GM12891 (cell line): ENCODE measurements at regions not wholly inside any gene's neighbourhood (a gene's known extent, or its start where the extent isn't known, plus 50 kb on each side); places are given as distances from the start of the nearest gene placed in this dataset.
"Not testable (repeated sequence)": the region's sequence is repeated elsewhere in the genome, so short reads cannot be mapped to it uniquely, and the experiment has no call there.

Experiments used
- DNase-seq: peaks from one replicate; pipeline ENCODE4 v3.0.0; 2011; ENCODE audit warnings: low spot score; ENCODE audit not compliant: insufficient read length
- FAIRE-seq: peaks from 2 replicates; lab custom pipeline; 2011; peaks lifted over from hg19 to GRCh38; lab: Jason Lieb, UNC
- PAX5 ChIP-seq: IDR thresholded peaks from 2 replicates; pipeline ENCODE4 v1.6.1; 2011; ENCODE audit warnings: low read length, moderate library complexity, mild to moderate bottlenecking; ENCODE audit not compliant: insufficient read depth, severe bottlenecking
- POLR2A ChIP-seq: IDR thresholded peaks from 2 replicates; pipeline ENCODE4 v1.6.1; 2011; ENCODE audit warnings: low read depth, low read length, control low read depth
- POLR2AphosphoS5 ChIP-seq: IDR thresholded peaks from 2 replicates; pipeline ENCODE4 v1.6.1; 2011; ENCODE audit warnings: low read depth, low read length, control low read depth
- POU2F2 ChIP-seq: IDR thresholded peaks from 2 replicates; pipeline ENCODE4 v1.6.1; 2011; ENCODE audit warnings: low read depth, mild to moderate bottlenecking, control low read depth, low read length, moderate library complexity
- SPI1 ChIP-seq: IDR thresholded peaks from 2 replicates; pipeline ENCODE4 v1.6.1; 2011; ENCODE audit warnings: low read depth, low read length, control low read depth
- TAF1 ChIP-seq: IDR thresholded peaks from 2 replicates; pipeline ENCODE4 v1.6.1; 2011; ENCODE audit warnings: low read depth, low read length, control low read depth

GRCh38 chr11:116044520-116044919 lies 540.3 kb upstream of the CADM1 start:
- FAIRE-seq = no peak
- no peak for TF ChIP-seq POLR2AphosphoS5
- TF ChIP-seq TAF1 = no peak
- no peak for TF ChIP-seq SPI1
- no peak for TF ChIP-seq PAX5
- TF ChIP-seq POU2F2 = no peak
- no peak for TF ChIP-seq POLR2A

DNA sequence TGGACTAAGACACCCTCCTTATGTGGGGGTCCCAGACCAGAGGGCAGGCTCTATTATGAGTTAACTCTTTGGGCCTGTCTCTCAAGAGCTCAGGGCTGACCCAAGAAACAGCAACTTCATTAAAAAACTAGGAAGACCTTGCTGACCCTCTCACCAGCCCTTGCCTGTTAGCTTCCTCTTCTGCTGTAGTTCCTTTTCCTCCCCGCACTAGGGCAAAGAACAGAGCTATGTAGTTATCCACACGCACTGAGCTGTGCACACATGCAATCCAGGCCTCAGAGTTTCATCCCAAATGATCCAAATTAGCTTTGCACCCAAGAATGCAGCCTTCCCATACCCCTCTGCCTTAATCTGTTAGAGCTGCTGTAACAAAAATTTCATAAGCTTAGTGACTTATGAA lies 539.6 kb upstream of the CADM1 start:
- DNase-seq = no peak
- FAIRE-seq = peak; percentile 16
- no peak for TF ChIP-seq POLR2AphosphoS5
- no peak for TF ChIP-seq SPI1
- no peak for TF ChIP-seq TAF1
- TF ChIP-seq POLR2A = no peak
- TF ChIP-seq POU2F2 = no peak
- TF ChIP-seq PAX5 = no peak

More at GRCh38 chr11:116044520-116044919, 540.3 kb upstream of the CADM1 start:
- DNase-seq = no peak

GRCh38 chr11:116043059-116043458 lies 538.8 kb upstream of the CADM1 start:
- not testable (repeated sequence) for DNase-seq

GRCh38 chr11:116042146-116042545 lies 537.9 kb upstream of the CADM1 start:
- DNase-seq = no peak
- FAIRE-seq = no peak
- TF ChIP-seq PAX5 (no peak), POLR2AphosphoS5 (no peak), POU2F2 (no peak), POLR2A (no peak), SPI1 (no peak), TAF1 (no peak)

More at GRCh38 chr11:116043059-116043458, 538.8 kb upstream of the CADM1 start:
- FAIRE-seq = not testable (repeated sequence)

DNA sequence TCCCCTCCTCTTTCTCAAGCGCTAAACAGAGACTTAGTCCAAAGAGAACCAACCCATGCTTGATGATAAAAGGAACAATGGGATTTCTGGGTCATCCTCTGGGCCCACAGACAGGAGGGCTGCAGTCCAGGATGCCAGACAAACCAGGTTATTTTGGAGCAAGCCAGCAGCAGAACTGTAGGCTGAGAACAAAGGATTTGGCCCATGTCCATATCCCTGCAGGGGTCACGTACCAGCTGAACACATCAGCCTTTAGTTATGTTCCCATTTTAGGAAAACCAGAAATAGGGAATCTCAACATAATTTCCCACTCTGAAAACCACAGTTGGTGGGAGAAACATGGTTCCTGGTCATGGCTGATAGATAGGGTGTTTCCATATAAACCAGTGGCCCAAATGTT lies 533.6 kb upstream of the CADM1 start:
- DNase-seq = no peak
- TF ChIP-seq POLR2A (no peak), SPI1 (no peak), POLR2AphosphoS5 (no peak), POU2F2 (no peak)

GRCh38 chr11:116035977-116036376 lies 531.8 kb upstream of the CADM1 start:
- TF ChIP-seq SPI1 (no peak), POLR2AphosphoS5 (no peak), POU2F2 (no peak), POLR2A (no peak), TAF1 (no peak), PAX5 (no peak)
- no peak for DNase-seq
- FAIRE-seq = no peak

More for the DNA sequence above, 533.6 kb upstream of the CADM1 start:
- FAIRE-seq = no peak

DNA sequence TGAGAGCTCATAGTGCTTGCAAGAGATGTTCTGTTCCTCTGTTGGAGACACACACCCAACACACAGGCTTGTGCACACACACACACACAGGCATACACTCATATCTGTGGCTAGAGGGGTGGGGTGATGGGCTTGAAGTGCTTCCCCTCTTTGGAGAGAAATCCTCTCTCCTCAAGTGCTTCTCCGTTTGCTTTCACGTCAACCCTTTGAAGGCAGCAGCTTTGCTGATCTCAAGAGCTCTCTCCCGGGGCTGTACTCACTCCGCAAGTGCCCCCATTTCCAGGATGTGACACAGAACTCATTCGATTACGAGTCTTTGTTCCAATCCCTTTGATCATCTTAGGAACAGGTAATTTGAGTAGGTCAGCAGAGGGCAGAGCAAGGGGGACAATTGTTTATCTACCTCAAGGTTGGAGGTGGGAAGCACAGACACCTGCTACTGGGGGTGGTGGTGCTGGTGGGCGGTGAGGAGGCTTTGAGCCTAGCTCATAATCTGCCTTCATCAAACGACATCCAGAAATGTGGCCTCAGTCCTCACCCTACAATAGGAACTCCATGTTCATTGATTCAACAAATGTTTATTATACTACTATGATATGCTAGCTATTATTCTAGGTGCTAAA lies 529.8 kb upstream of the CADM1 start:
- no peak for TF ChIP-seq POU2F2
- TF ChIP-seq POLR2A = no peak
- TF ChIP-seq SPI1 = no peak
- no peak for TF ChIP-seq POLR2AphosphoS5
- TF ChIP-seq TAF1 = no peak
- TF ChIP-seq PAX5 = no peak
- FAIRE-seq = peak; percentile 20
- no peak for DNase-seq

- TF ChIP-seq SPI1 (no peak; the same call in 1 of the 2 replicates), POLR2A (no peak), PAX5 (no peak), POU2F2 (no peak), TAF1 (no peak), POLR2AphosphoS5 (no peak)
- no peak for FAIRE-seq
- DNase-seq = no peak
Measured at GRCh38 chr11:116030697-116031331, 526.6 kb upstream of the CADM1 start.

DNA sequence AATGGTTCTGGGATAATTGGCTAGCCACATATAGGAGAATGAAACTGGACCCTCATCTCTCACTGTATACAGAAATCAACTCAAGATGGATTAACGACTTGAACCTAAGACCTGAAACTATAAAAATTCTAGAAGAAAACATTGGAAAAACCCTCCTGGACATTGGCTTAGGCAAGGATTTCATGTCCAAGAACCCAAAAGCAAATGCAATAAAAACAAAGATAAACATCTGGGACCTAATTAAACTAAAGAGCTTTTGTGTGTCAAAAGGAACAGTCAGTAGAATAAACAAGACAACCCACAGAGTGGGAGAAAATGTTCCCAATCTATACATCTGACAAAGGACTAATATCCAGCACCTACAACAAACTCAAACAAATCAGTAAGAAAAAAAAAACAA lies 524.3 kb upstream of the CADM1 start:
- not testable (repeated sequence) for FAIRE-seq

DNA sequence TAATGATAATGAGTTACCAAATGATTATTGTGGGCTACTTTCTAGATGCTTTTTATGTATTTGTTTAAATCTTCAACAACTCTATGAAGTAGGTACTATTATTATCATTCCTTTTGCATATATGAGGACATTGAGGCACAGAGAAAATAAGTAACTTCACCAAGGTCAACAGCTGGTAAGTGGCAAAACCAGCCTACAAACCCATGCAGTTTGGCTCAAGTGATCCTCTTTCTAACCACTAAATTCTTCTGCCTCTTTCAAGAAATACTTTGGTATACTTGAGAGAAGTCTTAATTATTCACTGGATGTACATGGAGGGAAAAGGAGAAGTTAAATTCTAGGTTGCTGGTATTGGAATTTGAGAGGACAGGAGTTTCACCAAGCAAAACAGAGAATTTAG lies 495.2 kb upstream of the CADM1 start:
- TF ChIP-seq POLR2AphosphoS5 = no peak
- TF ChIP-seq TAF1 = no peak
- TF ChIP-seq PAX5 = no peak
- TF ChIP-seq SPI1 = no peak
- DNase-seq (no peak), FAIRE-seq (no peak)

More for the DNA sequence above, 524.3 kb upstream of the CADM1 start:
- DNase-seq = not testable (repeated sequence)
